SU-DHL-6 (cell line): ENCODE measurements at regions not wholly inside any gene's neighbourhood (a gene's known extent, or its start where the extent isn't known, plus 50 kb on each side); places are given as distances from the start of the nearest gene placed in this dataset.

Experiments used
- EZH2phosphoT487 ChIP-seq: fragments of 200-600 bp; sonication (generic), shearing (Covaris generic); conservative IDR thresholded peaks from 2 replicates; pipeline ENCODE4 v1.6.1; 2018; ENCODE audit warnings: mild to moderate bottlenecking, antibody characterized with exemption, low read length, moderate library complexity, mixed read lengths
- TF ChIP-seq, protein P1 (sequence below): fragments of 200-600 bp; sonication (generic); IDR thresholded peaks from one replicate; pipeline ENCODE4 v1.5.1; 2017; ENCODE audit warnings: antibody characterized with exemption, mild to moderate bottlenecking, low read length, moderate library complexity; ENCODE audit not compliant: insufficient read depth, poor library complexity, severe bottlenecking

GRCh38 chr4:186012071-186012470, 56.9 kb upstream of the TLR3 start:
- TF ChIP-seq, protein P1, sequence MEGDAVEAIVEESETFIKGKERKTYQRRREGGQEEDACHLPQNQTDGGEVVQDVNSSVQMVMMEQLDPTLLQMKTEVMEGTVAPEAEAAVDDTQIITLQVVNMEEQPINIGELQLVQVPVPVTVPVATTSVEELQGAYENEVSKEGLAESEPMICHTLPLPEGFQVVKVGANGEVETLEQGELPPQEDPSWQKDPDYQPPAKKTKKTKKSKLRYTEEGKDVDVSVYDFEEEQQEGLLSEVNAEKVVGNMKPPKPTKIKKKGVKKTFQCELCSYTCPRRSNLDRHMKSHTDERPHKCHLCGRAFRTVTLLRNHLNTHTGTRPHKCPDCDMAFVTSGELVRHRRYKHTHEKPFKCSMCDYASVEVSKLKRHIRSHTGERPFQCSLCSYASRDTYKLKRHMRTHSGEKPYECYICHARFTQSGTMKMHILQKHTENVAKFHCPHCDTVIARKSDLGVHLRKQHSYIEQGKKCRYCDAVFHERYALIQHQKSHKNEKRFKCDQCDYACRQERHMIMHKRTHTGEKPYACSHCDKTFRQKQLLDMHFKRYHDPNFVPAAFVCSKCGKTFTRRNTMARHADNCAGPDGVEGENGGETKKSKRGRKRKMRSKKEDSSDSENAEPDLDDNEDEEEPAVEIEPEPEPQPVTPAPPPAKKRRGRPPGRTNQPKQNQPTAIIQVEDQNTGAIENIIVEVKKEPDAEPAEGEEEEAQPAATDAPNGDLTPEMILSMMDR, result no peak
- TF ChIP-seq EZH2phosphoT487, result no peak
